OCI-LY3 (cell line): ENCODE measurements at regions not wholly inside any gene's neighbourhood (a gene's known extent, or its start where the extent isn't known, plus 50 kb on each side); places are given as distances from the start of the nearest gene placed in this dataset.

ENCODE experiments used
- H2AFZ ChIP-seq: fragments of 200-600, 300-600 bp; shearing (Covaris generic); 2 replicates; pipeline ENCODE4 v1.6.0; 2014; ENCODE audit warnings: antibody characterized with exemption, low read depth, low read length
- H3K27ac ChIP-seq: fragments of 200-600, 300-600 bp; sonication (generic); 2 replicates; pipeline ENCODE4 v1.5.1; 2014; ENCODE audit warnings: mild to moderate bottlenecking, low read length, moderate library complexity, mixed read lengths
- H3K27me3 ChIP-seq: fragments of 200-600, 300-600 bp; sonication (generic); 2 replicates; pipeline ENCODE4 v1.6.1; 2014; ENCODE audit warnings: low read depth, low read length, mixed read lengths
- H3K36me3 ChIP-seq: fragments of 200-600, 300-600 bp; sonication (generic); replicated peaks from 2 replicates; pipeline ENCODE3; 2014; ENCODE audit warnings: low read depth, low read length, mixed read lengths
- H3K4me1 ChIP-seq: fragments of 300-600, 200-600 bp; sonication (generic); 2 replicates; pipeline ENCODE4 v1.6.1; 2014; ENCODE audit warnings: low read length, mixed read lengths
- H3K4me2 ChIP-seq: fragments of 200-600, 300-600 bp; sonication (generic); 2 replicates; pipeline ENCODE4 v1.6.1; 2014; ENCODE audit warnings: low read length, mixed read lengths
- H3K4me3 ChIP-seq: fragments of 300-600, 200-600 bp; sonication (generic); 2 replicates; pipeline ENCODE4 v1.5.1; 2014; ENCODE audit warnings: antibody characterized with exemption, mild to moderate bottlenecking, low read length, moderate library complexity
- H3K79me2 ChIP-seq: fragments of 300-600, 200-600 bp; shearing (Covaris generic); 2 replicates; pipeline ENCODE4 v1.6.1; 2014; ENCODE audit warnings: mild to moderate bottlenecking, low read length, mixed read lengths
- H3K9ac ChIP-seq: fragments of 300-600, 200-600 bp; shearing (Covaris generic); 2 replicates; pipeline ENCODE4 v1.6.0; 2014; ENCODE audit warnings: mild to moderate bottlenecking, low read length, moderate library complexity
- H3K9me3 ChIP-seq: fragments of 200-600, 300-600 bp; shearing (Covaris generic); 2 replicates; pipeline ENCODE4 v1.6.1; 2014; ENCODE audit warnings: low read length, mixed read lengths; ENCODE audit not compliant: insufficient read depth
- H4K20me1 ChIP-seq: fragments of 200-600, 300-600 bp; sonication (generic); 2 replicates; pipeline ENCODE4 v1.6.1; 2016; ENCODE audit warnings: low read length, mixed read lengths; ENCODE audit not compliant: insufficient read depth
- EZH2phosphoT487 ChIP-seq: fragments of 200-600 bp; shearing (Covaris generic); IDR thresholded peaks from 2 replicates; pipeline ENCODE4 v1.6.1; 2018; ENCODE audit warnings: antibody characterized with exemption, mixed run types, low read depth
- TF ChIP-seq, protein P1 (sequence below): fragments of 200-600, 300-600 bp; sonication (generic); IDR thresholded peaks from 2 replicates; pipeline ENCODE4 v1.5.1; 2014; ENCODE audit warnings: antibody characterized with exemption, low read length, low read depth

DNA sequence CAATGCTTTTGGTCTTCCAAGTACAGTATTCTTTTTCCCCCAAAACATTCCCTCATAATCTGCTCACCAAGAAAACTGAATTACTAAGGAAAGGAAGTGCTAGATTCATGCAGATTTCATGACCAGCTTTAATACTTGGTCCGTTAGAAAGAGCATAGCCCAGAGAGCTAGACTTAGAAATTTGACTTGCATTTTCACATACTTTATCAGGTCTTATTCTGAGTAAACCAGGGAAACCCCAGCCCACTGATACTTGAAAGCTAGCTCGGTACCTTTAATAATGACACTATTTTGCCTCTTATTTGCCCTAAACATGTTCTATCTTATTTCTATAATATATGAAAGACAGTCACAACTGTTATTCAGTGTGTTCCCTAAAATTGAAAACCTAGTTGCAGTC is 204.5 kb downstream of the TTLL7 start:
- H3K4me3 ChIP-seq = peak overlapping the region; percentile 42
- TF ChIP-seq, protein P1, sequence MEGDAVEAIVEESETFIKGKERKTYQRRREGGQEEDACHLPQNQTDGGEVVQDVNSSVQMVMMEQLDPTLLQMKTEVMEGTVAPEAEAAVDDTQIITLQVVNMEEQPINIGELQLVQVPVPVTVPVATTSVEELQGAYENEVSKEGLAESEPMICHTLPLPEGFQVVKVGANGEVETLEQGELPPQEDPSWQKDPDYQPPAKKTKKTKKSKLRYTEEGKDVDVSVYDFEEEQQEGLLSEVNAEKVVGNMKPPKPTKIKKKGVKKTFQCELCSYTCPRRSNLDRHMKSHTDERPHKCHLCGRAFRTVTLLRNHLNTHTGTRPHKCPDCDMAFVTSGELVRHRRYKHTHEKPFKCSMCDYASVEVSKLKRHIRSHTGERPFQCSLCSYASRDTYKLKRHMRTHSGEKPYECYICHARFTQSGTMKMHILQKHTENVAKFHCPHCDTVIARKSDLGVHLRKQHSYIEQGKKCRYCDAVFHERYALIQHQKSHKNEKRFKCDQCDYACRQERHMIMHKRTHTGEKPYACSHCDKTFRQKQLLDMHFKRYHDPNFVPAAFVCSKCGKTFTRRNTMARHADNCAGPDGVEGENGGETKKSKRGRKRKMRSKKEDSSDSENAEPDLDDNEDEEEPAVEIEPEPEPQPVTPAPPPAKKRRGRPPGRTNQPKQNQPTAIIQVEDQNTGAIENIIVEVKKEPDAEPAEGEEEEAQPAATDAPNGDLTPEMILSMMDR = no peak
- no peak for TF ChIP-seq EZH2phosphoT487
- H3K79me2 ChIP-seq = no peaks in the 10 kb centered on the region
- no peaks in the 10 kb centered on the region for H3K9me3 ChIP-seq
- no peak overlapping the region for H3K9ac ChIP-seq
- H3K4me2 ChIP-seq = peak overlapping the region; percentile 60
- peaks cover 14% of the 10 kb centered on the region for H3K4me1 ChIP-seq
- no peaks in the 10 kb centered on the region for H3K27me3 ChIP-seq
- no peak overlapping the region for H3K27ac ChIP-seq
- no peaks in the 10 kb centered on the region for H4K20me1 ChIP-seq
- H3K36me3 ChIP-seq = no peaks in the 10 kb centered on the region
- H2AFZ ChIP-seq = no peak overlapping the region

DNA sequence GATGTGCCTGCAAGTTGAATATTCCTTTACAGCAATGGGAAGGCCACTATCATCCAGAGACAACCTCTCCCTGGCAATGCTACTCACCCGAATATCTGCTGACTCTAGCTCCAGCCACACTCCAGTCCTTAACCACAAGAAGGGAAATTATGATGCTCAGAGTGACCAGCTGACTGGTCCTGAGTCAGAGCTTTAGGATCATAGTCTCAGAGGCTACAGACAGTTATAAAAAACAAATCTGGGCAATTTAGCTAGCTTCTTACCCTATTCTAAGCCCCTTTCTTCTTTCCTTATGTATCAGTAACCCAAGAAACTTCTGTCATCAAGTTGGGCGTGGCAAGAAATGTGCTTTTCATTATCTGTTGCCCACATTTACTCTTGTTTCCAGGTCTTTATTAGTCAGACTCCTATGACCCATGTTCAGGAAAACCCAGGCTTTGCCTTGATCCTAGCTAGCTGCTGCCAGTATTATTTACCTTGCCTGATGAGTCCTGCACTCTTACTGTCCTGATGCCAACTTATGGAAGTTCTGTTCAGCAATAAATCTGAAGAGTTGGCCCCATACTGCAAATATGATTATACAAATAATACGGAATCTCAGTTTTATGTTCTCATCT is 207.0 kb downstream of the TTLL7 start:
- H3K79me2 ChIP-seq = no peaks in the 10 kb centered on the region
- no peak overlapping the region for H2AFZ ChIP-seq
- no peak overlapping the region for H3K9ac ChIP-seq
- H3K4me1 ChIP-seq = peaks cover 12% of the 10 kb centered on the region
- no peak overlapping the region for H3K4me2 ChIP-seq
- H3K36me3 ChIP-seq = no peaks in the 10 kb centered on the region
- H3K9me3 ChIP-seq = no peaks in the 10 kb centered on the region
- no peaks in the 10 kb centered on the region for H3K27me3 ChIP-seq
- no peaks in the 10 kb centered on the region for H4K20me1 ChIP-seq
- H3K4me3 ChIP-seq = no peak overlapping the region
- TF ChIP-seq EZH2phosphoT487 = no peak
- TF ChIP-seq, protein P1 = no peak
- no peak overlapping the region for H3K27ac ChIP-seq

DNA sequence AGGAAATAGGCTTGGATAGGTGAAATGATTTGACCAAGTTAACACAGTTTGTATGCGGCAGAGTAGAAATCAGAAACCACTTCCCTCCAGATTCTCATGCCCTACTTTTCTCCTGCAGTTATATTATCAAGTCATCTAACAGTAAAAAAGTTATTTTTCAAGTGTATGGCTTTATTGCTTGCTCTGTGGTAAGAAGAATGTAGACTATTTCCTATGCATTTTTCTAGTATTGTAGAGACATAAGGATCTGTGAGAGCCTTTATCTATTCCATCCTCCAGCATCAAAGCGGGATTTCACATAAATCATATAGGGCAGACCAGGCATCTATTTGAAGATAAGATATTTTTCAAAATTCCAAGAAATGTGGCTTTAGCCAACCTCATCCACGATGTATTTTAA is 208.5 kb downstream of the TTLL7 start:
- H3K27me3 ChIP-seq = no peaks in the 10 kb centered on the region
- TF ChIP-seq, protein P1 = no peak
- TF ChIP-seq EZH2phosphoT487 = no peak
- H4K20me1 ChIP-seq = no peaks in the 10 kb centered on the region
- no peak overlapping the region for H3K4me2 ChIP-seq
- no peaks in the 10 kb centered on the region for H3K36me3 ChIP-seq
- H3K4me1 ChIP-seq = peaks cover 12% of the 10 kb centered on the region
- H3K9ac ChIP-seq = no peak overlapping the region
- no peak overlapping the region for H2AFZ ChIP-seq
- no peak overlapping the region for H3K27ac ChIP-seq
- no peaks in the 10 kb centered on the region for H3K9me3 ChIP-seq
- H3K4me3 ChIP-seq = no peak overlapping the region
- no peaks in the 10 kb centered on the region for H3K79me2 ChIP-seq

DNA sequence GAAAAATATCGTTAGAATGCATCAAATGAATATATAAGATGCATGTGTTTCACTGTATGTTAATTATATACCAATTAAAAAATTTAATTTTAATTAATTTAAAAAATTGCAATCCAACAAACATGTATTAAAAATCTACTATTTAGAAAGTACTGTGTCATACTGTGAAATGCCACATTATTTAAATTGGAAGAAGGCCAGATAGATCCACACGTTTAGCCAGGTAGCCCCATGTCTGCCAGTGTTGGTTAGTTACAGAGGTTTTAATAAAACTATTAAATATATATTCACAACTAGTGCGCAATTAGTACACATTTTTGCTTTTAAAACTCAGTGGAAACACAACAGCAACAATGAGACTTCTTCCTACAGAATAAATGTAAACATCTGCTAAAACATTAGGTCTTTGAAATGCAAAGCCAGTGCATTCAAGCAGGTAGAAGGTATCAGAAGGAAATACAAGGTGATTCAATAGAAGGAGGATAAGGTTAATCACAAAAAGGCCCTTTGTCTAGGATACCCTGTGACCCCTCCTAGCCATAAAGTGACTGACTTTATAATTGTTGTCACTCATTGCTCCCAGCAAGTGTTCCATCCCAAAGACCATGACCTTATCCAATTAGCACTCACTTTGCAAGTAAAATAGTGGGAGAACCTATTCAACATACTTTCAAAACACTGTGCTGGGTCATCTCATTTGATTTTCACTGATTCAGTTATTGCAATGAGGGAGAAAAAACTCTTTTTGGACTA is 211.5 kb downstream of the TTLL7 start:
- Histone ChIP-seq H3K4me1 (no peaks in the 10 kb centered on the region), H3K9me3 (no peaks in the 10 kb centered on the region), H3K4me3 (no peak overlapping the region), H3K27ac (no peak overlapping the region), H4K20me1 (no peaks in the 10 kb centered on the region), H3K9ac (no peak overlapping the region), H3K27me3 (no peaks in the 10 kb centered on the region), H3K4me2 (no peak overlapping the region), H3K79me2 (no peaks in the 10 kb centered on the region), H2AFZ (no peak overlapping the region), H3K36me3 (no peaks in the 10 kb centered on the region)
- TF ChIP-seq, protein P1 = no peak
- no peak for TF ChIP-seq EZH2phosphoT487
